Activated naive CD4-positive, alpha-beta T cell treated with anti-CD3 and anti-CD28 coated beads for 36 hours (primary cell): ENCODE measurements at regions not wholly inside any gene's neighbourhood (a gene's known extent, or its start where the extent isn't known, plus 50 kb on each side); places are given as distances from the start of the nearest gene placed in this dataset.

Experiments used
- CTCF ChIA-PET: fragments of 350-600 bp; sonication (Branson Sonifier 250); formaldehyde crosslinking; loops from one replicate; lab custom pipeline; 2021; ENCODE audit warnings: antibody characterized with exemption; lab: Charles Lee
- DNase-seq: peaks from one replicate; pipeline ENCODE4 v3.0.0-alpha.2; 2020
- H3K27ac Mint-ChIP-seq: one replicate; pipeline ENCODE4 v1.8.0; 2021; ENCODE audit warnings: mild to moderate bottlenecking, mixed read lengths
- H3K27me3 Mint-ChIP-seq: one replicate; pipeline ENCODE4 v1.8.0; 2021; ENCODE audit warnings: low read depth, mixed read lengths
- H3K36me3 Mint-ChIP-seq: one replicate; pipeline ENCODE4 v1.8.0; 2021; ENCODE audit warnings: low read depth, mixed read lengths
- H3K4me1 Mint-ChIP-seq: one replicate; pipeline ENCODE4 v1.8.0; 2021; ENCODE audit warnings: low read depth, mixed read lengths
- H3K4me3 Mint-ChIP-seq: one replicate; pipeline ENCODE4 v1.8.0; 2021; ENCODE audit warnings: mild to moderate bottlenecking, moderate library complexity, mixed read lengths
- H3K9me3 Mint-ChIP-seq: one replicate; pipeline ENCODE4 v1.8.0; 2021; ENCODE audit warnings: mixed read lengths
- intact Hi-C: fragments of 100-400 bp; cut with micrococcal nuclease; formaldehyde crosslinking; loops from one replicate; pipeline ENCODE4 v1.15.1; 2023

DNA sequence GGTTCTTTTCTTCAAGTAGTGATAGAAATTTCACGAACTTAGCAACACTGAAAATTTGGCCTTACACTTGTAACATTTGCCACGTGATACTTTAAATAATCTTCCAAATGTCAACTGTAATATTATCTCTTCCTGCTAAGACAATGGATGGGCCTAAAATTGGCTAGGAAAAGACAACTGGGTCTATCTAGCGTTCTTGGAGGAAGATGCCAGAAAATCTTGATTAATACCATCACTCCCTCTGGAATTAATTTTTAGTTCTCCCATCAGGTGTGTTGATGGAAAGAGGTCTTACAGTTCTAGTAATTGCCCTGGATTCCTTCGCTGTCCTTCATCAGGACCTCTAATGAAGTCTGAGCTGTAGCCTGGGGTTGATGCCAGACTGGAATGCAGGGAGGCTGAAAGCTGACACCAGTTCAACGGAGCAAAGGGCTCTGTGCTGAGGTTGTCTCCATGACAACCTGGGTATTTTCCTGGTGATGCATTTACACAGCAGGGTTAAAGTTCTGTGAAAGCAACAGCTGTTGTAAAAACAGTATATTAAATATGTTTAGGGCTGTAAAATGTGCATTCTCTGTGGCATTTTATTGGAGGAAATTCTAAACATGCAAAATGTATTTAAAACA, 92.3 kb downstream of the GAS1 start:
- Mint-ChIP-seq H3K27ac (no peak overlapping the region), H3K4me1 (no peaks in the 10 kb centered on the region), H3K9me3 (peaks cover 4% of the 10 kb centered on the region), H3K36me3 (no peaks in the 10 kb centered on the region), H3K27me3 (peaks cover 34% of the 10 kb centered on the region), H3K4me3 (no peak overlapping the region)
- DNase-seq = no peak
- CTCF ChIA-PET = no interaction called here
- intact Hi-C loops = no loop called here

DNA sequence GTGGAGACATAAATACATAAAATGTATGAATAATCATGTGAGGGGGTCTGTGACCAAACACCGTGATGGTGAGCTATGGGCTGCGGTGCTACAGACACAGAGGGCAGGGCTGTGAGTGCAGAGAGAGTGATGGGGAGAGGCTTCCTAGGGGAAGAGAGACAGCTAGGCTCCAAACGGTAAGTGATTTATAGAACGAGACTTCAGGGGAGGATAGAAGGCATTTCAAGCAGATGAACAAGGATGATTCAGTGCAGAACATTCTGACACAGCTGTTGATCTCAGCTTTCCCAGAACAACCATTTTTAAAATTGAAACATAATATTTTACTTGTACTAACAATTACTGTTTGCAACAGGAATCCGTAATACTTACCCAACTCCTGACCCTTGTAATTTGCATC, 100.7 kb downstream of the GAS1 start:
- Mint-ChIP-seq H3K27me3 (peaks cover 12% of the 10 kb centered on the region), H3K4me1 (no peaks in the 10 kb centered on the region), H3K9me3 (peaks cover 2% of the 10 kb centered on the region), H3K27ac (no peak overlapping the region), H3K4me3 (no peak overlapping the region), H3K36me3 (no peaks in the 10 kb centered on the region)
- CTCF ChIA-PET = no interaction called here
- no peak for DNase-seq
- intact Hi-C loops = no loop called here

DNA sequence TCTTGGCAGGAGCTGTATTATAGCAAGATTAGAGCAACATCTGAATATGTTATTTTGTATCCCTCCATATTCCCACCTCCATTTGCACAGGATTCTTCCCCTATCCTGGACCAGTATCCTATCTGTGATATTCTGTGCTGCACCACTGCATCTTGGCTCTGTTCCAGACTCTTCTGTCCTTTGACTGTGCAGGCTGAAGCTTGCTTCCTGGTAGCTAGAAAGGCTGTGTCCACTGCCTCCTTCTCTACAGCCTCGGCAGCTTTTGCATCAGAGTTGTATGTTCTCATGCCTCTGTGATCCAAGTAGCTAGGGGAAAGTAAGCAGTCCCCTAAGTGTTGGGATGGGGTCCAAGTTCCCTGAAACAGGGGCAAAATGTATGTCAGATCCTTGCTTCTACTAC, 104.1 kb downstream of the GAS1 start:
- CTCF ChIA-PET = no interaction called here
- intact Hi-C loops = no loop called here
- no peak overlapping the region for H3K4me3 Mint-ChIP-seq
- H3K27me3 Mint-ChIP-seq = peaks cover 8% of the 10 kb centered on the region
- no peak for DNase-seq
- no peaks in the 10 kb centered on the region for H3K36me3 Mint-ChIP-seq
- H3K9me3 Mint-ChIP-seq = no peaks in the 10 kb centered on the region
- H3K27ac Mint-ChIP-seq = no peak overlapping the region
- H3K4me1 Mint-ChIP-seq = no peaks in the 10 kb centered on the region

DNA sequence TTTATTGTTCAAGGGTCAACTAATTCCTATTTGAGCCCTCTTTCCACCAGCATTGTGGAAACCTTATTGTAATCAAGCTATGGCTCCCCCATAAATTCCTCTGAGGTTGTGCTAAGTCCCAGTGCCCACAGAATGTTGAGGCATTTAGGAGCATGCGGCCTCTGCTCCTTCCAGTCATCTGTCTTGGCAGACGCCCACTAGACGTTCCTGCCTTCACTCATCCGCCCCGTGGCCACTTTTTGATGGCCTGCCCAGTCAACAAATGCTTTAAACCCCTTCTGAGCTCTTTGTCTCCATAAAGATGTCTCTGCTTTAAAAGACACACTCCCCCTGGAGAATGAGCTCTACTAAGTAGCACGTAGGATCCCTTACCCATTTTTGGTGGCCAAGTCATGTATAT, 104.7 kb downstream of the GAS1 start:
- Mint-ChIP-seq H3K27ac (no peak overlapping the region), H3K4me1 (no peaks in the 10 kb centered on the region), H3K27me3 (peaks cover 6% of the 10 kb centered on the region), H3K36me3 (no peaks in the 10 kb centered on the region), H3K9me3 (no peaks in the 10 kb centered on the region), H3K4me3 (no peak overlapping the region)
- intact Hi-C loops = no loop called here
- no peak for DNase-seq
- CTCF ChIA-PET = no interaction called here

DNA sequence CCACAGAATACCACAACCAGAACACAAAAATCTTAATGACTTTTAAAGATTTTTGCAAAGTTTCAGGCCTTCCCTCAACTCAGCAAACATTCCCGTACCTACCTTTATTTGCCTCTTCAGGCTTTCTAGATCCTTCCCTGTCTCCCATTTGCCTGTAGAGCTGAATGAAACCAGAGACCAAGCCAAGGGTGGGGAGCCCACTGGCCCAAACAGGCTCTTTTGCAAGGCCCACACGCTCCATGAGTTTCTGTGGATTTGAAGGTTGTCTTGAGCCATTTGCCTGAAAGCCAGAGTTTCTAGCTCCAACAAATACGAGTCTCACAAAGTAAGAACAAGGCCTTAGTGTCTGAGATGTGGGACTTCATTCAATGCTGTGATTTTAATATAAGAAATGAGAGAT, 107.8 kb downstream of the GAS1 start:
- Mint-ChIP-seq H3K4me3 (no peak overlapping the region), H3K27ac (no peak overlapping the region), H3K9me3 (no peaks in the 10 kb centered on the region), H3K36me3 (no peaks in the 10 kb centered on the region), H3K4me1 (no peaks in the 10 kb centered on the region), H3K27me3 (peaks cover 10% of the 10 kb centered on the region)
- CTCF ChIA-PET = no interaction called here
- no peak for DNase-seq
- intact Hi-C loops = no loop called here

DNA sequence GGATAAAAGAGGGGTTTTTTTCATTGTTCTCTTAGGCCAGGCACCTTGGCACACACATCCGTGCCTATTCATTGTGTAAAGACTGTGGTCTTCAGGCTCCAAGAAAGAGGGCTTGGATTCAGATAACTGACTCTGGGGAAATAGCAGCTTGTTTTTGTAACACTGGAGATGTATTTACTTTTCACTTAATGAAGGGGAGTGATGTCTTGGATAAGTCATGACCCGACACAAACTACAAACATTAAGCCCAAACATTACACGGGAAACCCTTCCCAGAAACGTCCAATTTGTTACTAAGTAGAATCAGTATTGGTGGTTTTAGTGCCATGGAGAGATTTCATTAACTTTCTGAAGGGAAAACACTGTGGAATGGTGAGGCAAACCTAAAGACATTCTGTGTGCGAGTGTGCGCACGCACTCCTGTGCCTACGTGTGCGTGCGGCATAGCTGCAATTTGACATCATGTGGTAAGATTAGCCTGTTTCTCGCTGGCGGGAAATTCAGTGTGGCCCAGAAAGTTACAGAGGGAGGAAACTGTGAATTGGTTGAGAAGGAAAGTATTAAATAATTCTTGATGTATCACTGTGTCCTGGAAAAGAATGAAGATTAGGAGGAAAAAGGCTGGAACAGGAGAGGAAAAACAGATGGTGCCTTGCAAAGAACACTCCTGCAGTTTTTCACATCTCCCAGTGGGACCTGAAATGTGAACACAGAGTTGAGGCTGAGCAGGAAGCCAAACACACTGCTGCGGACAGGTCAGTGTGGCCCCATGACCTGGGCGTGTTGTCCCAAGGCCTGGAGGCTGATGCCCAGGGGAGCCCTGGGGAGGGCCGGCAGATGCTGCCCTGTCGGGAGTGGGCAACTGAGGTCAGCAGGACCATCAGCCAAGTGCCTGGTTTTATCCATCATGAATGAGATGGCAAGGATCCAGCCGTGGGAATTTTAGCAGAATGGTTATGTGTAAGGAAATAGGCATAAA, 108.5 kb downstream of the GAS1 start:
- Mint-ChIP-seq H3K36me3 (no peaks in the 10 kb centered on the region), H3K27ac (no peak overlapping the region), H3K9me3 (no peaks in the 10 kb centered on the region), H3K4me1 (no peaks in the 10 kb centered on the region), H3K27me3 (peaks cover 10% of the 10 kb centered on the region), H3K4me3 (no peak overlapping the region)
- no peak for DNase-seq
- intact Hi-C loops = no loop called here
- CTCF ChIA-PET = no interaction called here

DNA sequence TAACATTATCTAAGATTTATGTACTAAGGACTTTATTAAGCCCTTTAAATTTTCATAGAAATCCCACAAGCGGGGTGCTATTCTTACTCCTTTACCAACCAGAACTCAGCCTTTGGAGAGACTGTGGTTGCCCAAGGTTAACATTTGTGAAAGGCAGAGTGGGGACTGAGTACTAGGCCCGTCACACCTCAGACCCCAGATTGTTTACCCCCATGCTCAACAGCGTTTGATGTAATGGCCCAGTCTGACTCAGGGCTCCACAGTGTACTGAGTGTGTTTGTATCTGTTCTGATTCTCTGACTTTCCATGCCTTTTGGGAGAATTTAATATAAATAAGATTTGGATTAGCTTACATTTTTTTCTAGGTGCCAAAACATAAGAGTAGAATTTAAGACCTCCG, 110.0 kb downstream of the GAS1 start:
- no peak for DNase-seq
- H3K27ac Mint-ChIP-seq = no peak overlapping the region
- H3K27me3 Mint-ChIP-seq = peaks cover 8% of the 10 kb centered on the region
- no peaks in the 10 kb centered on the region for H3K4me1 Mint-ChIP-seq
- no peak overlapping the region for H3K4me3 Mint-ChIP-seq
- CTCF ChIA-PET = no interaction called here
- H3K9me3 Mint-ChIP-seq = no peaks in the 10 kb centered on the region
- intact Hi-C loops = no loop called here
- H3K36me3 Mint-ChIP-seq = no peaks in the 10 kb centered on the region

DNA sequence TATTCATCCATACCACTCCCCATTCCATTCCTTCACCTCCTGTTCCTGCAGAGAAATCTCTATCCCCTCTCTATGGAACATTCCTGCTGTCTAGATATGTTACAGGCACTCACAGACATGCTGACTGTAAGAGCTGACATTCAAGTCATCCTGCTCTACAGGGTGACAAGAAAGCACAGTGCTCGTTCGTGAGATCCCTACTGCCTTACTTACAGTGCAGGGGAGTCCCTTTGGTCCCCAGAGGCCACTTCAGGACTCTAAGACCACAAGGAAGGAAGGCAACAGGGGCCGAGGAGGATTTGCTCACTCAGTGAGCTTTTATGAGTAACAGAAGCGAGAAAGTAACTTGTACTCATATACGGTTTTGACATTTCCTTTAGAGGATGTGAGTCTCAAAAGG, 110.5 kb downstream of the GAS1 start:
- no peak overlapping the region for H3K4me3 Mint-ChIP-seq
- no peaks in the 10 kb centered on the region for H3K4me1 Mint-ChIP-seq
- no peaks in the 10 kb centered on the region for H3K9me3 Mint-ChIP-seq
- no peaks in the 10 kb centered on the region for H3K36me3 Mint-ChIP-seq
- CTCF ChIA-PET = no interaction called here
- intact Hi-C loops = no loop called here
- no peak overlapping the region for H3K27ac Mint-ChIP-seq
- peaks cover 8% of the 10 kb centered on the region for H3K27me3 Mint-ChIP-seq
- no peak for DNase-seq

DNA sequence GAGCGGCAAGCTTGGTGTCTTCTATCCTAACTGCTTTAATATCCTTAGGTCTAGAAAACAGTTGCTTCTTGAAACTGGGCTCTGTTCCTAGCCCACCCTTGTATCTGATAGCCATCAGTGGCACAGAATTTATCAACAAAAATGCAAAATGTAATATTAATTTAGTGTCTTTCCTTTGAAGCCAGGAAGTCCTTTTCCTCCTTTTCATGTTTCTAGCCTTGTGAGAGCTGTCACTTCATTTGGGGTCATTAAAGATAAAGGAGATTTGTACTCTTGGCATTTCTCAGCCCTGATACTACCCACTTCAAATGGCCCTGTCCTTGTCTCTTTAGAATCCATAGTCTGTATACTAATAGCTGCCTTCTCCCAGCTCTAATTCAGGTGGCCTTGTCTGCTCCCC, 111.0 kb downstream of the GAS1 start:
- Mint-ChIP-seq H3K27ac (no peak overlapping the region), H3K4me3 (no peak overlapping the region), H3K4me1 (no peaks in the 10 kb centered on the region), H3K36me3 (no peaks in the 10 kb centered on the region), H3K27me3 (peaks cover 8% of the 10 kb centered on the region), H3K9me3 (no peaks in the 10 kb centered on the region)
- CTCF ChIA-PET = no interaction called here
- intact Hi-C loops = no loop called here
- no peak for DNase-seq

DNA sequence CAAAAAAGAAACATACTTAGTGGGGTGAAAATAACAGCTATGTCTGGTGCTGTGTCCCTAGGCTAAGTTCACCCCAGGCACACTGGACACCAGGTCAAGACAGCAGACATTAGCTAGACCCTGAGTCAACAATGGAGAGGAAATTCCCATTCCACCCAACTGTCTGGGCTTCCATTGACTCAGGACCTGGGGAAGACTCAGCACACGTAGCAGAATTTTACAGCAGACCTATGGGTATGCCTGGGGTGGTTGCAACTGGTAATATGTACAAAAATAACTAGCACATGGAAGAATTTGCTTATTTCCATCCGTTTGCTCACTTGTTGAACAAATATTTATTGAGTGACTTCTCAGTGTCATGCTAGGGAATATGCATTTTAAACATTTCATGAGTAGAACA, 117.0 kb downstream of the GAS1 start:
- H3K4me3 Mint-ChIP-seq = no peak overlapping the region
- CTCF ChIA-PET = no interaction called here
- no peaks in the 10 kb centered on the region for H3K9me3 Mint-ChIP-seq
- H3K27ac Mint-ChIP-seq = no peak overlapping the region
- DNase-seq = no peak
- intact Hi-C loops = no loop called here
- H3K4me1 Mint-ChIP-seq = no peaks in the 10 kb centered on the region
- peaks cover 1% of the 10 kb centered on the region for H3K36me3 Mint-ChIP-seq
- H3K27me3 Mint-ChIP-seq = peaks cover 9% of the 10 kb centered on the region

DNA sequence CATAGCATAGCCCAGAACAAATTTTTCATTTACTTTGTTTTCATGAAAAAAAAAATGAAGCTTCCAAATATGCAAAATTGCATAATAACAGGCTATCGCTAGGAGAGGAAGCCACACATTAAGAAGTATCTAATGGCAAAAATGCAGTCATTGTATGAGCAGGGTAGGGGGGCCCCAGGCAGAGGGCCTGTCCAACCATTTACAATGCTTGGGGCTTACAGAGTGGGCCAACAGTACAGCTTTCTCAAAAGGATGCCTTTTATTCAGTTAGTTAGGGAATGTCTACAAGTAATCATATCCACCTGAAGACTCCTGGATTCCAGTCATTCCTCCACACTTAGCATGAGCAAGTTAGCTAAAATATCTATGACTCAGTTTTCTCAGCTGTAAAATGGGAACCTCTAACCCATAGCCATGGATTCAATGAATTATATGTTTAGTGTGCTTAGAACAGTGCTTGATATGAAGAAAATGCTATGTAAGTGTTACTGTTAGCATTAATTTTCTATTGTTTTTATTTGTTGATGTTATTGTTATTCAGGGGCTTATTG, 117.7 kb downstream of the GAS1 start:
- no peak overlapping the region for H3K4me3 Mint-ChIP-seq
- peaks cover 3% of the 10 kb centered on the region for H3K27me3 Mint-ChIP-seq
- no peak for DNase-seq
- CTCF ChIA-PET = no interaction called here
- peaks cover 1% of the 10 kb centered on the region for H3K36me3 Mint-ChIP-seq
- H3K4me1 Mint-ChIP-seq = no peaks in the 10 kb centered on the region
- intact Hi-C loops = no loop called here
- no peaks in the 10 kb centered on the region for H3K9me3 Mint-ChIP-seq
- H3K27ac Mint-ChIP-seq = no peak overlapping the region

DNA sequence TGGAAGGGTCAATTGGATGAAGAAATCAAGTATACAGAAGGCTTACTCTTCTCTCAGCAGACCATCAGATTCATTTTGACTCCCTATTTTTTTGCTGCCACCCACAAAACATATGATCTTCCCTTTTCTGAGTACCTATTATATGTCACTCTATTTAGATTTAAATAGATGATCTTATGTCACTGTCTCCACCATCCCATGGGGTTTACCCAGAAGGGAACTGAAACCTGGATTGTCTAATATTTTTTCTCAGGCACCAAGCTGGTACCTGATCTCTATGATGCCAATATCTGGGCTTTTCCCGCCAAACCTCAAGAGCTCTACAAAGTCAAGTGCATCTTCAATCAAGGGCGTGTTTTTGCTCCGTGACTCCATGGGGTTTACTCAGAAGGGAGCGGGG, 118.7 kb downstream of the GAS1 start:
- H3K27ac Mint-ChIP-seq = no peak overlapping the region
- H3K27me3 Mint-ChIP-seq = peaks cover 3% of the 10 kb centered on the region
- no peaks in the 10 kb centered on the region for H3K9me3 Mint-ChIP-seq
- CTCF ChIA-PET = no interaction called here
- no peak overlapping the region for H3K4me3 Mint-ChIP-seq
- DNase-seq = no peak
- intact Hi-C loops = no loop called here
- peaks cover 1% of the 10 kb centered on the region for H3K36me3 Mint-ChIP-seq
- no peaks in the 10 kb centered on the region for H3K4me1 Mint-ChIP-seq

DNA sequence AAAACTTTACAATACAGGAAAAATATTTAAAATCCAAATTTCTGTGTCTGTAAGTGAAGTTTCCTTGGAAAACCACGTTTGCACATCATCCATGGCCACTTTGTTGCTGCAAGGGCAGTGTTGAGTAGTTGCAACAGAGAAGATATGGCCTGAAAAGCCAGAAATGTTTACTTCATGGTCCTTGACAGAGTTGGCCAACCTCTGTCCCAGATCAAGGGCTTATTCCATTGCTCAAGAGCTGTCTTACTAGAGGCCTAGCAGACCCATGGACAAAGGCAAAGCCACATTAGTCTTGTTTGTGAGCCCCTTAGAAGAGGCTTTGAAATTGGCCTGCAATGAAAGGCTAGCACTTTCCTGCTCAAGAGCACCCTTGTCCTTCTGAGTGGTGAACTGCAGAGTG, 119.4 kb downstream of the GAS1 start:
- CTCF ChIA-PET = no interaction called here
- H3K9me3 Mint-ChIP-seq = no peaks in the 10 kb centered on the region
- intact Hi-C loops = no loop called here
- peaks cover 6% of the 10 kb centered on the region for H3K27me3 Mint-ChIP-seq
- H3K4me1 Mint-ChIP-seq = no peaks in the 10 kb centered on the region
- no peak overlapping the region for H3K27ac Mint-ChIP-seq
- no peak for DNase-seq
- H3K4me3 Mint-ChIP-seq = no peak overlapping the region
- H3K36me3 Mint-ChIP-seq = peaks cover 1% of the 10 kb centered on the region
